ENCODE measurements at regions not wholly inside any gene's neighbourhood (a gene's known extent, or its start where the extent isn't known, plus 50 kb on each side); places are given as distances from the start of the nearest gene placed in this dataset.

DNA sequence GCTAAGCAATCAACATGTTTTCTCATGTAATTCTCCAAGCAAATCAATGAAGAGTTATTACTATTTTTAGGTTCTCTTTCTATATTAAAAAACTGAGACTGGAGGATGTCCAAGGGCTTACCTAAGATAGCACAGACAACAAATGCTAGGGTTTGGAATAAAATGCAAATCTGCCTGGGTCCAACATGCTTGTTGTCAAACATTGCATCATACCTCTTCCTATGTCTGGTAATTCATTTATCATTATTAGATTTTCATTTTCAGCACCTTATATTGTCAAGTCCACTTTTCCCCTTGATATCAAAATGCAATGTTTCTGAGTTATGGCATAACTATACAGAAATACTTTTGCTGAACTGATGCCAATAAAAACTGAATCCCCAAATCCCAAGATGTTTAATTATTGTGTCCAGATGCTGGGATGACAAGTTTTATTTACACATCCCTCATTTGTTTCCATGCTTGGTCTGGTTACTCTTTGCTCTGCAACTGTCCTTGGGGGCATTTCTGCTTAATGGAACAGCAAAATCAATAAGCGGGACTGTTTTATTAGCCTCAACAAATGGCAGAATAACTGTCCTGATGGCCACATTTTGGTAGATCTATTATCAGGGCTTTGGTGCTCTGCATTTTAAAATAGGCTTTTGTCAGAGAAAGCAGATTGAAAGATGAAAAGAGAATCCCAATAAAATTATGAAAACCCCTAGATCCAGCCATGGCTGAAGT is 86.0 kb downstream of the C11orf87 start:
- TF ChIP-seq, protein P1, sequence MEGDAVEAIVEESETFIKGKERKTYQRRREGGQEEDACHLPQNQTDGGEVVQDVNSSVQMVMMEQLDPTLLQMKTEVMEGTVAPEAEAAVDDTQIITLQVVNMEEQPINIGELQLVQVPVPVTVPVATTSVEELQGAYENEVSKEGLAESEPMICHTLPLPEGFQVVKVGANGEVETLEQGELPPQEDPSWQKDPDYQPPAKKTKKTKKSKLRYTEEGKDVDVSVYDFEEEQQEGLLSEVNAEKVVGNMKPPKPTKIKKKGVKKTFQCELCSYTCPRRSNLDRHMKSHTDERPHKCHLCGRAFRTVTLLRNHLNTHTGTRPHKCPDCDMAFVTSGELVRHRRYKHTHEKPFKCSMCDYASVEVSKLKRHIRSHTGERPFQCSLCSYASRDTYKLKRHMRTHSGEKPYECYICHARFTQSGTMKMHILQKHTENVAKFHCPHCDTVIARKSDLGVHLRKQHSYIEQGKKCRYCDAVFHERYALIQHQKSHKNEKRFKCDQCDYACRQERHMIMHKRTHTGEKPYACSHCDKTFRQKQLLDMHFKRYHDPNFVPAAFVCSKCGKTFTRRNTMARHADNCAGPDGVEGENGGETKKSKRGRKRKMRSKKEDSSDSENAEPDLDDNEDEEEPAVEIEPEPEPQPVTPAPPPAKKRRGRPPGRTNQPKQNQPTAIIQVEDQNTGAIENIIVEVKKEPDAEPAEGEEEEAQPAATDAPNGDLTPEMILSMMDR (IDR thresholded peaks at IDR 0.05): no peak
- TF ChIP-seq EZH2 (IDR thresholded peaks at IDR 0.05) (no peak), EZH2phosphoT487 (IDR thresholded peaks at IDR 0.05) (no peak)
